22Rv1 (cell line): ENCODE measurements at regions not wholly inside any gene's neighbourhood (a gene's known extent, or its start where the extent isn't known, plus 50 kb on each side); places are given as distances from the start of the nearest gene placed in this dataset.

ENCODE experiments used
- ZFX ChIP-seq: fragments of 450-650 bp; IDR thresholded peaks from 2 replicates; pipeline ENCODE4 v1.6.1; 2017; ENCODE audit warnings: antibody characterized with exemption, borderline replicate concordance
- TF ChIP-seq, protein P1 (sequence below): fragments of 450-650 bp; IDR thresholded peaks from 2 replicates; pipeline ENCODE4 v1.5.1; 2017; ENCODE audit warnings: mild to moderate bottlenecking

DNA sequence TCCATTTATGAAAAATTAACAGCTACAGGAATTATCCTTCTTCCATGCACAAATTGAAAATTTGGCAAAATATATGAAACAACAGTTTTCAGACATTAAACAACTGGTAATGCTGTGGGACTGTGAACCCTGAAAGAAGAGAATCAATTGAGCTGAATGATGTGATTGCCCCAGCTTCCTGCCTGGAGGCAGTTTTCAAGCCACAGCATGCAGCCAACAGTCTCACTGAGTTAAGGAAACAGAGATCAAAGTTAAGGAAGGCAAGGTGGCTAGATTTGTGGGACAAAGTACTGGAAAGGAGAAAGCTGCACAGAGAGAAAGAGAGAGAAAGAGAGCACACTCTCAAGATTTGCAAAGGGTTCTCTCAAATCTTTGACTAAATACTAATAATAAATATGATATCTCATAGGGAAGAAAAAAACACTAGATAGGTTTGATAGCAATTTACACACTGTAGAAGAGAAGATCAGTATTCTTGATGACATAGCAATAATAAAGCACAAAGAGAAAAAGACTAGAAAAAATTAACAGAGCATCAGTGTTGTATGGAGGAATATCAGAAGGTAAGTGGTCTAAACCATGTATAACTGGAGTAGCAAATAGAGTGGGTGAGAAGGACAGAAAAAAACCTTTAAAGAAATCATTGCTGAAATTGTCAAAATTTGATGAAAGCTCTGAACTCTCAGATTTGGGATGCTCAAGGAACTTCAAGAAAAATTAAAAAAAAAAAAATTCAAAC lies 70.1 kb upstream of the CNKSR3 start:
- TF ChIP-seq, protein P1, sequence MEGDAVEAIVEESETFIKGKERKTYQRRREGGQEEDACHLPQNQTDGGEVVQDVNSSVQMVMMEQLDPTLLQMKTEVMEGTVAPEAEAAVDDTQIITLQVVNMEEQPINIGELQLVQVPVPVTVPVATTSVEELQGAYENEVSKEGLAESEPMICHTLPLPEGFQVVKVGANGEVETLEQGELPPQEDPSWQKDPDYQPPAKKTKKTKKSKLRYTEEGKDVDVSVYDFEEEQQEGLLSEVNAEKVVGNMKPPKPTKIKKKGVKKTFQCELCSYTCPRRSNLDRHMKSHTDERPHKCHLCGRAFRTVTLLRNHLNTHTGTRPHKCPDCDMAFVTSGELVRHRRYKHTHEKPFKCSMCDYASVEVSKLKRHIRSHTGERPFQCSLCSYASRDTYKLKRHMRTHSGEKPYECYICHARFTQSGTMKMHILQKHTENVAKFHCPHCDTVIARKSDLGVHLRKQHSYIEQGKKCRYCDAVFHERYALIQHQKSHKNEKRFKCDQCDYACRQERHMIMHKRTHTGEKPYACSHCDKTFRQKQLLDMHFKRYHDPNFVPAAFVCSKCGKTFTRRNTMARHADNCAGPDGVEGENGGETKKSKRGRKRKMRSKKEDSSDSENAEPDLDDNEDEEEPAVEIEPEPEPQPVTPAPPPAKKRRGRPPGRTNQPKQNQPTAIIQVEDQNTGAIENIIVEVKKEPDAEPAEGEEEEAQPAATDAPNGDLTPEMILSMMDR, result no peak
- no peak for TF ChIP-seq ZFX
